ENCODE measurements at regions not wholly inside any gene's neighbourhood (a gene's known extent, or its start where the extent isn't known, plus 50 kb on each side); places are given as distances from the start of the nearest gene placed in this dataset.

DNA sequence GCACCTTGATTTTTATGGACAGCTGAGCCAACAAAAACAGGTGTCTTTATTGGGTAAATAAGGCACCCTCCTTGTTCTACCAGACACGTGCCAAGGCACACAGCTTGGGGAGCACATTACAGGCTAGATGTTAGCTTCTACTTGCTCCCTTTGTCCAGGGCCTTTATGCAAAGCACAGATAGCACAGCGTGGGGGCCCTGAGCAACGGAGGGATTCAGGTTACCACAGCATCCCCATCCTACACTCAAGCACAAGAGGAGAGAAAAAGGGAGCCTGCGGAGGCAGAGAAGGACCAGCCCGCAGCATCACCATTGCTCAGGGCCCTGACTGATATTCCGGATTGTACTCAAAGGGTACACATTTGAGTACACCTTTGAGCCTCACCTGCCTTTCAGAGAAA, 181.7 kb upstream of the KIF2A start:
- TF ChIP-seq, protein P1, sequence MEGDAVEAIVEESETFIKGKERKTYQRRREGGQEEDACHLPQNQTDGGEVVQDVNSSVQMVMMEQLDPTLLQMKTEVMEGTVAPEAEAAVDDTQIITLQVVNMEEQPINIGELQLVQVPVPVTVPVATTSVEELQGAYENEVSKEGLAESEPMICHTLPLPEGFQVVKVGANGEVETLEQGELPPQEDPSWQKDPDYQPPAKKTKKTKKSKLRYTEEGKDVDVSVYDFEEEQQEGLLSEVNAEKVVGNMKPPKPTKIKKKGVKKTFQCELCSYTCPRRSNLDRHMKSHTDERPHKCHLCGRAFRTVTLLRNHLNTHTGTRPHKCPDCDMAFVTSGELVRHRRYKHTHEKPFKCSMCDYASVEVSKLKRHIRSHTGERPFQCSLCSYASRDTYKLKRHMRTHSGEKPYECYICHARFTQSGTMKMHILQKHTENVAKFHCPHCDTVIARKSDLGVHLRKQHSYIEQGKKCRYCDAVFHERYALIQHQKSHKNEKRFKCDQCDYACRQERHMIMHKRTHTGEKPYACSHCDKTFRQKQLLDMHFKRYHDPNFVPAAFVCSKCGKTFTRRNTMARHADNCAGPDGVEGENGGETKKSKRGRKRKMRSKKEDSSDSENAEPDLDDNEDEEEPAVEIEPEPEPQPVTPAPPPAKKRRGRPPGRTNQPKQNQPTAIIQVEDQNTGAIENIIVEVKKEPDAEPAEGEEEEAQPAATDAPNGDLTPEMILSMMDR (IDR thresholded peaks at IDR 0.05), result no peak
- no peak for TF ChIP-seq POLR2A (IDR thresholded peaks at IDR 0.05)
